Cardiac muscle cell (in vitro differentiated cells and primary cell): ENCODE measurements at regions not wholly inside any gene's neighbourhood (a gene's known extent, or its start where the extent isn't known, plus 50 kb on each side); places are given as distances from the start of the nearest gene placed in this dataset.

ENCODE experiments used
- DNase-seq, 2 donors: peaks; one replicate each; pipeline versions ENCODE4 v3.0.0 to v3.0.0-alpha.2; 2010 to 2017; ENCODE audit warnings: low read depth in 1 of 2, low spot score in 1 of 2
- H3K27ac ChIP-seq: fragments of 200-600 bp; sonication (generic); 2 replicates; pipeline ENCODE4 v1.5.1; 2016
- H3K27me3 ChIP-seq: fragments of 200-600 bp; sonication (generic); 2 replicates; pipeline ENCODE4 v1.6.0; 2016; ENCODE audit warnings: control low read depth
- H3K36me3 ChIP-seq: fragments of 200-600 bp; sonication (generic); 2 replicates; pipeline ENCODE4 v1.5.1; 2016; ENCODE audit warnings: control low read depth
- H3K4me1 ChIP-seq: fragments of 200-600 bp; sonication (generic); 2 replicates; pipeline ENCODE4 v1.8.1; 2017; ENCODE audit warnings: low read depth, mild to moderate bottlenecking, mixed run types
- H3K4me3 ChIP-seq: fragments of 200-600 bp; sonication (generic); 2 replicates; pipeline ENCODE4 v1.5.1; 2016; ENCODE audit warnings: mild to moderate bottlenecking
- H3K9me3 ChIP-seq: fragments of 200-600 bp; sonication (generic); 2 replicates; pipeline ENCODE4 v1.5.1; 2017; ENCODE audit warnings: low read depth, mild to moderate bottlenecking, control low read depth
- TF ChIP-seq, protein P1 (sequence below): IDR thresholded peaks from 2 replicates; pipeline ENCODE4 v1.5.1; 2012; ENCODE audit warnings: low read depth, mild to moderate bottlenecking, low read length

DNA sequence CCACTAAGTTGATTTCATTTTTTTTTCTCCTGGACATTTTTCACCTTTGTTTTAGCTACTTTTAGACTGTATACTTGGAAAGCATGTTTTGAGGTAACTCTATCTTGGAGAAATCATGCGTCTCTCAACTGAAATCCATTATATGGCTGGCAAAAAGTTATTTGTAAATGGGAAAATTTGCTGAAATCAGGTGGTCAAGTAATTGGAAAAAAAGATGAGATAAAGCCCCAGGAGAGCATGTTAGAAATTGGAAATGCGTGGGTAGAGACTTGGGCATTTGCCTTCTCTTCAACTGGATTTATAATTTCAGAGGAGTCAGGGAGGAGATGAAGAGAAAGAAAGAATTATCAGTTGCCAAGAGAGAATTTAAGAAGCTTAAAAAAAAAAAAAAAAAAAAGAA, 217.1 kb upstream of the MAP3K7 start:
- Histone ChIP-seq H3K36me3 (no peaks in the 10 kb centered on the region), H3K4me3 (no peak overlapping the region)
- TF ChIP-seq, protein P1, sequence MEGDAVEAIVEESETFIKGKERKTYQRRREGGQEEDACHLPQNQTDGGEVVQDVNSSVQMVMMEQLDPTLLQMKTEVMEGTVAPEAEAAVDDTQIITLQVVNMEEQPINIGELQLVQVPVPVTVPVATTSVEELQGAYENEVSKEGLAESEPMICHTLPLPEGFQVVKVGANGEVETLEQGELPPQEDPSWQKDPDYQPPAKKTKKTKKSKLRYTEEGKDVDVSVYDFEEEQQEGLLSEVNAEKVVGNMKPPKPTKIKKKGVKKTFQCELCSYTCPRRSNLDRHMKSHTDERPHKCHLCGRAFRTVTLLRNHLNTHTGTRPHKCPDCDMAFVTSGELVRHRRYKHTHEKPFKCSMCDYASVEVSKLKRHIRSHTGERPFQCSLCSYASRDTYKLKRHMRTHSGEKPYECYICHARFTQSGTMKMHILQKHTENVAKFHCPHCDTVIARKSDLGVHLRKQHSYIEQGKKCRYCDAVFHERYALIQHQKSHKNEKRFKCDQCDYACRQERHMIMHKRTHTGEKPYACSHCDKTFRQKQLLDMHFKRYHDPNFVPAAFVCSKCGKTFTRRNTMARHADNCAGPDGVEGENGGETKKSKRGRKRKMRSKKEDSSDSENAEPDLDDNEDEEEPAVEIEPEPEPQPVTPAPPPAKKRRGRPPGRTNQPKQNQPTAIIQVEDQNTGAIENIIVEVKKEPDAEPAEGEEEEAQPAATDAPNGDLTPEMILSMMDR = no peak

DNA sequence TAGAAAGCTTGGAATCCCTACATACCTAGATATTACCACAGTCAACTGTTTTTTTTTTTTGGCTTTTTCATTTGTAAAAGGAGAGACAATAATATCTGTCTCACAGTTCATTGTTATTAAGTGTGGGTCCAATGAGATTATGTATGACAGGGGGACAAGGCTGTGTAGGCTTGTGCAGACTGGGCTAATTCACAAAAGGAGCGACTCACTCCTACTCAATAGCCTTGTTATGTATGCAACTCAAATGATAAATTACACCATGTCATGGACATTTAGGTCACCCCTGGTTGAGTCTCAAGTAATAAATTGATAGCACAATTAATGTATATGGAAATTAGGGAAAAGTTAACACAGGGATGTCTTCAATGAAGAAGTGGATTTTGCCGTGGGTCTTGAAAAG, 208.2 kb upstream of the MAP3K7 start:
- TF ChIP-seq, protein P1 = no peak
- no peak for DNase-seq
- H3K27me3 ChIP-seq = no peaks in the 10 kb centered on the region
- no peak overlapping the region for H3K27ac ChIP-seq
- H3K4me1 ChIP-seq = peaks cover 11% of the 10 kb centered on the region
- H3K9me3 ChIP-seq = no peaks in the 10 kb centered on the region
- no peaks in the 10 kb centered on the region for H3K36me3 ChIP-seq
- no peak overlapping the region for H3K4me3 ChIP-seq

More for the DNA sequence above, 217.1 kb upstream of the MAP3K7 start:
- Histone ChIP-seq H3K27ac (no peak overlapping the region), H3K27me3 (no peaks in the 10 kb centered on the region), H3K9me3 (no peaks in the 10 kb centered on the region), H3K4me1 (peaks cover 12% of the 10 kb centered on the region)
- DNase-seq = no peak

DNA sequence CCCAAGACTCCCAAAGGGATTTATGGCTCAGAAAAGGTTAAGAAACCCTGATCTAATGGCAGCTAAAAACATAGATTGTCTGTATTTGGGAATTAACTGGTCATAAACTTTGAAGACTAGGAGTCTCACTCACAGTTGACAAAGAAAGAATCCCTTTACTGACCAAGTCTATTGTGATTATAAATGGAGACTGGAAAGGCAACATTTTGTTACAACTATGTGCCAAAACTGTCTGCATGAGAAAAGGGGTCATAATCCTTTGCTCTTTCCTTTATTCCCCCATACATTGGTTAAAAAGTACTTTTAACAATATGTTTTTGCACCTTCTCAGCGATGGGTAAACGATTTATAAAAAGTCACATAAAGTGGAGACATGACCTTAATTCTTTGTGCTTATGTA, 206.9 kb upstream of the MAP3K7 start:
- no peak for DNase-seq
- no peaks in the 10 kb centered on the region for H3K9me3 ChIP-seq
- no peak overlapping the region for H3K27ac ChIP-seq
- no peak overlapping the region for H3K4me3 ChIP-seq
- TF ChIP-seq, protein P1 = no peak
- no peaks in the 10 kb centered on the region for H3K27me3 ChIP-seq
- H3K36me3 ChIP-seq = no peaks in the 10 kb centered on the region
- peaks cover 18% of the 10 kb centered on the region for H3K4me1 ChIP-seq

DNA sequence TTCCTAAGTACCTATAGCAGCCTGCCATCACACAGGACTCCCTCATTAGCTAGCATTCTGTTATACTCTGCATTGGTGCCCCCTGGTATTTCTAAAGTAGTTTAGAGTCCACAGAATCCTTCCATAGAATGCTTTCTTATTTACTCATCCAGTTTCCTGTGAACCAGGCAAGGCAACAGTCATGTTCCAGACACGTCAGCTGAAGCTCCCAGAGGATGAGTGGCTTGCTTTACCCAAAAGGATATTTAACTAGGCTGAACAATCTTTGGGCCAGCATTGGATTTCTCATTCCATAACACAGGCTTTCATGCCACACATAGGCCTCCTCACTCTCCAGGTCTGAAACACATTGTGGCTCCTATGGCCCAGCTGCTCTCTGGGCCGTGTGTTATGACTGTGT, 203.8 kb upstream of the MAP3K7 start:
- Histone ChIP-seq H3K27me3 (no peaks in the 10 kb centered on the region), H3K4me3 (no peak overlapping the region), H3K9me3 (no peaks in the 10 kb centered on the region), H3K27ac (peak overlapping the region; percentile 74), H3K4me1 (peaks cover 18% of the 10 kb centered on the region), H3K36me3 (no peaks in the 10 kb centered on the region)
- DNase-seq = peak in 1 of 2 donors; percentile 30
- TF ChIP-seq, protein P1 = no peak

DNA sequence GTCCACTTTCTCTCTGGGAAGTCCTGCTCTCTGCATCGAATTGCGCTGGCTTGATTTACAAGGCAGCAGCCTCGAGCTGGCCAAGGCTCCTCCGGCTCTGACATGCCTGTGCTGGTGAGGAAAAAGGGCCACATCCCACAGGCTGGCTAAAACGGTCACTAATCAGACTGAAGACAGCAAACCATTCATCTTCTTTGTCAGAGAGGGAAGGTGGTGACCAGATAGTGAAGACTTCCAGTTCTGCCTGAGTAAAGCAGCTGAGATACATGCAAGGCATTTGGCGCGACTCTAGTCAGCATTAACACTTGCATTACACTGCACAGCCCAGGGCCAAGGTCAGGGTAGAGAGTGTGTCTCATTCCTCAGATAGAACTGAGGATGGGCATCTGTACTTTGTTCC, 203.2 kb upstream of the MAP3K7 start:
- peak; percentile 3 to 70 for DNase-seq
- no peaks in the 10 kb centered on the region for H3K36me3 ChIP-seq
- no peaks in the 10 kb centered on the region for H3K9me3 ChIP-seq
- H3K4me1 ChIP-seq = peaks cover 18% of the 10 kb centered on the region
- TF ChIP-seq, protein P1 = no peak
- H3K4me3 ChIP-seq = no peak overlapping the region
- no peaks in the 10 kb centered on the region for H3K27me3 ChIP-seq
- H3K27ac ChIP-seq = peak overlapping the region; percentile 74

DNA sequence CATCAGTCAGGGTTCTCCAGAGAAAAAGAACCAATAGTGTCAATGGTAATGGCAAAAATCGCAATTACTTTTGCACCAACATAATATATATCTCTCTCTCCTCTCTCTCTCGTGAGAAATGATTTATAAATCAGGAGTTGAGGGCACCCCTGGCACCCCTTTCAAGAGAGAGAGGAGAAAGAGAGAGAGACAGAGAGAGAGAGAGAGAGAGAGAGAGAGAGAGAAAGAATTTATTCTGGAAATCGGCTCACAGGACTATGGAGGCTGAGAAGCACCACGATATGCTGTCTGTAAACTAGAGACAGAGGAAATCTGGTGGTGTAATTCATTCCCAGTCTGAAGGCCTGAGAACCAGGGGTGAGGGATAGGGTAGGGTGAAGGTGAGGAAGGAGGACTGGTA, 201.9 kb upstream of the MAP3K7 start:
- Histone ChIP-seq H3K9me3 (no peaks in the 10 kb centered on the region), H3K27ac (no peak overlapping the region), H3K36me3 (no peaks in the 10 kb centered on the region), H3K4me3 (no peak overlapping the region), H3K4me1 (peaks cover 18% of the 10 kb centered on the region), H3K27me3 (no peaks in the 10 kb centered on the region)
- DNase-seq = no peak
- TF ChIP-seq, protein P1 = no peak
